Mammary epithelial cell (primary cell): ENCODE measurements at regions not wholly inside any gene's neighbourhood (a gene's known extent, or its start where the extent isn't known, plus 50 kb on each side); places are given as distances from the start of the nearest gene placed in this dataset.

Source experiments
- CTCF ChIP-seq, 2 donors: IDR thresholded peaks in 1 of 2; conservative IDR thresholded peaks in 1 of 2; 2 replicates each; pipeline ENCODE4 v1.5.1; 2011 to 2012; ENCODE audit warnings: inconsistent platforms in 2 of 2, low read length in 2 of 2, mild to moderate bottlenecking in 2 of 2, control low read depth in 1 of 2, low read depth in 1 of 2; ENCODE audit not compliant: insufficient read depth in 1 of 2; ENCODE audit errors: extremely low read depth in 1 of 2
- EZH2 ChIP-seq: IDR thresholded peaks from 2 replicates; pipeline ENCODE4 v1.6.1; 2012; ENCODE audit warnings: low read length, inconsistent platforms, borderline replicate concordance

- TF ChIP-seq EZH2, result no peak
- no peak for TF ChIP-seq CTCF (conservative IDR thresholded peaks at IDR 0.05 in 1 of 2, IDR thresholded peaks at IDR 0.05 in 1 of 2; ENCODE audit: extremely low read depth in 1 of 2, insufficient read depth in 1 of 2, low read depth in 1 of 2, low read length in 2 of 2)
These were observed 485.2 kb downstream of the GABRG1 start for GRCh38 chr4:45638641-45639040.
